Mesendoderm (in vitro differentiated cells): ENCODE measurements at regions not wholly inside any gene's neighbourhood (a gene's known extent, or its start where the extent isn't known, plus 50 kb on each side); places are given as distances from the start of the nearest gene placed in this dataset.
A peak's percentile ranks its signal among the peaks of the same experiment; 100 is the strongest.

ENCODE experiments used
- DNase-seq: peaks from one replicate; pipeline ENCODE4 v3.0.0; 2013
- H2AK5ac ChIP-seq: 2 replicates; pipeline ENCODE4 v1.6.1; 2013; ENCODE audit warnings: low read length, inconsistent platforms
- H2BK120ac ChIP-seq: 2 replicates; pipeline ENCODE4 v1.6.1; 2013; ENCODE audit warnings: low read depth, mild to moderate bottlenecking, low read length, moderate library complexity, mixed read lengths
- H2BK15ac ChIP-seq: replicated peaks from 2 replicates; pipeline ENCODE4 v1.6.1; 2013; ENCODE audit warnings: low read depth, mild to moderate bottlenecking, moderate library complexity
- H2BK5ac ChIP-seq: 2 replicates; pipeline ENCODE4 v1.6.1; 2013; ENCODE audit warnings: low read length, inconsistent platforms
- H3K18ac ChIP-seq: 2 replicates; pipeline ENCODE4 v1.6.1; 2013; ENCODE audit warnings: mild to moderate bottlenecking, low read length, mixed read lengths
- H3K23ac ChIP-seq: one replicate; pipeline ENCODE4 v1.6.1; 2013; ENCODE audit warnings: low read length
- H3K27ac ChIP-seq: 2 replicates; pipeline ENCODE4 v1.5.1; 2013; ENCODE audit warnings: low read depth, mild to moderate bottlenecking, inconsistent platforms, low read length, moderate library complexity
- H3K27me3 ChIP-seq: 2 replicates; pipeline ENCODE4 v1.6.1; 2013; ENCODE audit warnings: low read length, control low read depth, mild to moderate bottlenecking, inconsistent platforms; ENCODE audit not compliant: insufficient read depth, poor library complexity
- H3K36me3 ChIP-seq: 2 replicates; pipeline ENCODE4 v1.6.1; 2013; ENCODE audit warnings: low read length, inconsistent platforms; ENCODE audit not compliant: control insufficient read depth, insufficient read depth
- H3K4ac ChIP-seq: one replicate; pipeline ENCODE4 v1.6.1; 2013; ENCODE audit warnings: low read depth, mild to moderate bottlenecking, low read length, moderate library complexity
- H3K4me1 ChIP-seq: 2 replicates; pipeline ENCODE4 v1.6.1; 2013; ENCODE audit warnings: low read depth, low read length, inconsistent platforms; ENCODE audit not compliant: control insufficient read depth
- H3K4me2 ChIP-seq: 2 replicates; pipeline ENCODE4 v1.6.1; 2013; ENCODE audit warnings: low read length
- H3K4me3 ChIP-seq: 2 replicates; pipeline ENCODE4 v1.5.1; 2013; ENCODE audit warnings: mild to moderate bottlenecking, low read length
- H3K56ac ChIP-seq: one replicate; pipeline ENCODE4 v1.6.1; 2013; ENCODE audit warnings: low read length
- H3K79me1 ChIP-seq: 2 replicates; pipeline ENCODE4 v1.6.1; 2013; ENCODE audit warnings: low read length, inconsistent platforms
- H3K79me2 ChIP-seq: 2 replicates; pipeline ENCODE4 v1.6.1; 2013; ENCODE audit warnings: mild to moderate bottlenecking, low read length; ENCODE audit not compliant: control insufficient read depth, insufficient read depth
- H3K9ac ChIP-seq: 2 replicates; pipeline ENCODE4 v1.6.1; 2013; ENCODE audit warnings: low read length, inconsistent platforms
- H4K5ac ChIP-seq: one replicate; pipeline ENCODE4 v1.6.1; 2013; ENCODE audit warnings: low read length
- H4K8ac ChIP-seq: one replicate; pipeline ENCODE4 v1.6.1; 2013; ENCODE audit warnings: low read depth, mild to moderate bottlenecking, control low read depth, low read length, moderate library complexity
- WGBS: extraction: QIAGEN DNeasy Blood & Tissue Kit; methylation state at CpG from one replicate; pipeline ENCODE4 v1.1.7; 2013; ENCODE audit warnings: low lambda C conversion rate, missing lambda C conversion rate; ENCODE audit not compliant: insufficient coverage; ENCODE audit errors: extremely low coverage; 5-methylcytosine and 5-hydroxymethylcytosine counted together

DNA sequence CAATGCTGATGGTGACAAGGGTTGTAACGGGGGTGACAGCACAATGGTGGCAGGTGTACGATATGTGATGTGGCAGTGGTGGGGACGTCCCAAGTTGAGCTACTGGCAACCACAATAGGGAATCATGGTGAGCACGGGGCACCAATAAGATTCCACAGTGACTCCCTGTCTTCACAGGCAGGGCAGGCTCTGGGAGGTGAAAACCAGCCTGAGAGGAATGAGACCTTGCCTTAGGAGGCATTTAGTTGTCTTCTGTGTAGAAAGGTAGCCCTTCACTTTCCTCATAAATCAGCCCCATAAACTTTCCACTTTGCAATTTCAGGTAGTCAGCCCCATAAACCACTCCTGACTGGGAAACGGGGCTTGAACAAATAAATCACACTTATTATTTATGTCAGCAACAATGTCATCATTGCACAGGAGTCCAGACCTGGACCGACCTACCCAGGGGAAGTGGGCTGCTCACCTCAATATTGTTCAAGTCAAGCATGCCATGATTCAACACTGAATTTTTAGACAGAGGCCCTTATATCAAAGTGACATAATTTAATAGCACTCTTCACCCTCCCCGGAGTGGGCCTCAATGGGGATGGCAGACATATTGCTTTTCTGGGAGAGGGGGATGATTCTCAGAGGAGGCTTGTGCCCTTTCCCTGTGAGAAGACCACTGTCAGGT lies 150.8 kb downstream of the CDC5L start:
- no peak overlapping the region for H2BK15ac ChIP-seq
- H3K4ac ChIP-seq: no peak overlapping the region
- H3K23ac ChIP-seq: no peak overlapping the region
- no peaks in the 10 kb centered on the region for H3K27me3 ChIP-seq
- no peak overlapping the region for H3K27ac ChIP-seq
- H3K79me2 ChIP-seq: no peaks in the 10 kb centered on the region
- no peak overlapping the region for H3K9ac ChIP-seq
- no peaks in the 10 kb centered on the region for H3K79me1 ChIP-seq
- no peak overlapping the region for H3K4me2 ChIP-seq
- no peak overlapping the region for H2BK5ac ChIP-seq
- no peak overlapping the region for H4K5ac ChIP-seq
- H3K4me1 ChIP-seq: peaks cover 11% of the 10 kb centered on the region
- DNase-seq: no peak
- H3K56ac ChIP-seq: no peak overlapping the region
- whole genome bisulfite sequencing: no CpG with 5 or more reads among the region's 7 CpGs
- H2BK120ac ChIP-seq: no peak overlapping the region
- no peak overlapping the region for H2AK5ac ChIP-seq
- H4K8ac ChIP-seq: no peak overlapping the region
- H3K4me3 ChIP-seq: no peak overlapping the region
- H3K18ac ChIP-seq: no peak overlapping the region
- H3K36me3 ChIP-seq: no peaks in the 10 kb centered on the region

DNA sequence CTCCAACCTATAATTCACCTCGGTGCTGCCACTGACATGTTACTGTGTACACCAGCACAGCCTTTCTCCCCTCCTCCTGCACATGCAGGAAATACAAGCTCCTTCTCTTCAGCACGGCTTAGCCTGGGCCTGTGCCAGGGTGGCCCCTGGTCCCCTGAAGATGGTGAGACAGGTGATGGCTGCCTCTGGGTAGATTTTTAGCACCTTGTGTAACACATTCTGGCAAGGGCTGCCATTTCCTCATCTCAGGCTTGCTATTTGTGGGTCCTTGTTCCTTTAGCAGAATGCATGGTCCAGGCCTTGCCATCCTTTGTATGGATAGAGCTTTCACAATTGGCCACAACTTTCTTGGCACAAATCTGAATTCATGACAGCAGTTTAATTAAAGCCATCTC lies 151.3 kb downstream of the CDC5L start:
- WGBS: no CpG with 5 or more reads among the region's 2 CpGs
- no peak overlapping the region for H3K4me2 ChIP-seq
- no peak for DNase-seq
- H4K5ac ChIP-seq: no peak overlapping the region
- H2BK5ac ChIP-seq: no peak overlapping the region
- H2BK120ac ChIP-seq: no peak overlapping the region
- H3K27ac ChIP-seq: no peak overlapping the region
- no peaks in the 10 kb centered on the region for H3K36me3 ChIP-seq
- no peaks in the 10 kb centered on the region for H3K79me1 ChIP-seq
- H3K27me3 ChIP-seq: no peaks in the 10 kb centered on the region
- H3K4ac ChIP-seq: no peak overlapping the region
- H3K4me3 ChIP-seq: no peak overlapping the region
- no peak overlapping the region for H3K9ac ChIP-seq
- no peaks in the 10 kb centered on the region for H3K79me2 ChIP-seq
- H3K56ac ChIP-seq: no peak overlapping the region
- H3K4me1 ChIP-seq: peaks cover 8% of the 10 kb centered on the region
- no peak overlapping the region for H2BK15ac ChIP-seq
- H2AK5ac ChIP-seq: no peak overlapping the region
- no peak overlapping the region for H3K23ac ChIP-seq
- H4K8ac ChIP-seq: no peak overlapping the region
- H3K18ac ChIP-seq: no peak overlapping the region

GRCh38 chr6:44539701-44540355 lies 152.3 kb downstream of the CDC5L start:
- Histone ChIP-seq H3K4me2 (no peak overlapping the region), H2BK120ac (no peak overlapping the region), H3K79me1 (no peaks in the 10 kb centered on the region), H4K8ac (no peak overlapping the region), H3K18ac (no peak overlapping the region), H3K9ac (no peak overlapping the region), H3K27ac (no peak overlapping the region), H2BK15ac (no peak overlapping the region), H3K79me2 (no peaks in the 10 kb centered on the region), H3K36me3 (no peaks in the 10 kb centered on the region), H3K4me3 (no peak overlapping the region), H3K23ac (no peak overlapping the region), H3K4ac (no peak overlapping the region), H2BK5ac (no peak overlapping the region), H3K4me1 (peaks cover 8% of the 10 kb centered on the region), H4K5ac (no peak overlapping the region), H2AK5ac (no peak overlapping the region), H3K56ac (no peak overlapping the region), H3K27me3 (no peaks in the 10 kb centered on the region)
- DNase-seq: no peak
- no CpG with 5 or more reads among the region's 3 CpGs for WGBS

DNA sequence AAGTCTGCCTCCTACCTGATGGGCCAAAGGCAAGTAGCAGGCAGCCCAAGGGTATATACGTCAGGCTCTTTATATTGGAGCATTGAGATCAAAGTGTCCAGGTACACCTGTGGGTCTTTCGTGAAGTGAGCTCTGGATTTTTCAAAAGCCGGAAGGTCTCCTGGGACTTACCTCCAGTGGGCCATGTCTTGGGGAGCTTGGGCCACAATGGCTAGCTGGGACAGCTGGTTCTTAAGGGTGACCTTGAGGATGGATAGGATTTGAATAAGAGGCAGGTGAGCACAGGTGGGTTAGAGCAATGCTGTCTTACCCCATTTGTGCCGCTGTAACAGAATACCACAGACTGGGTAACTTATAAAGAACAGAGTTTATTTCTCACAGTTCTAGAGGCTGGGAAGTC lies 153.4 kb downstream of the CDC5L start:
- Histone ChIP-seq H2BK5ac (no peak overlapping the region), H3K27ac (no peak overlapping the region), H3K4ac (no peak overlapping the region), H3K36me3 (no peaks in the 10 kb centered on the region), H3K4me3 (no peak overlapping the region), H3K4me2 (no peak overlapping the region), H3K79me2 (no peaks in the 10 kb centered on the region), H3K4me1 (peaks cover 8% of the 10 kb centered on the region), H3K79me1 (no peaks in the 10 kb centered on the region), H3K23ac (no peak overlapping the region), H3K9ac (no peak overlapping the region), H2BK120ac (no peak overlapping the region), H4K5ac (no peak overlapping the region), H3K18ac (peak overlapping the region; percentile 40), H4K8ac (peak overlapping the region; percentile 42), H2AK5ac (no peak overlapping the region), H2BK15ac (no peak overlapping the region), H3K56ac (no peak overlapping the region), H3K27me3 (no peaks in the 10 kb centered on the region)
- DNase-seq: no peak
- no CpG with 5 or more reads among the region's 4 CpGs for WGBS

DNA sequence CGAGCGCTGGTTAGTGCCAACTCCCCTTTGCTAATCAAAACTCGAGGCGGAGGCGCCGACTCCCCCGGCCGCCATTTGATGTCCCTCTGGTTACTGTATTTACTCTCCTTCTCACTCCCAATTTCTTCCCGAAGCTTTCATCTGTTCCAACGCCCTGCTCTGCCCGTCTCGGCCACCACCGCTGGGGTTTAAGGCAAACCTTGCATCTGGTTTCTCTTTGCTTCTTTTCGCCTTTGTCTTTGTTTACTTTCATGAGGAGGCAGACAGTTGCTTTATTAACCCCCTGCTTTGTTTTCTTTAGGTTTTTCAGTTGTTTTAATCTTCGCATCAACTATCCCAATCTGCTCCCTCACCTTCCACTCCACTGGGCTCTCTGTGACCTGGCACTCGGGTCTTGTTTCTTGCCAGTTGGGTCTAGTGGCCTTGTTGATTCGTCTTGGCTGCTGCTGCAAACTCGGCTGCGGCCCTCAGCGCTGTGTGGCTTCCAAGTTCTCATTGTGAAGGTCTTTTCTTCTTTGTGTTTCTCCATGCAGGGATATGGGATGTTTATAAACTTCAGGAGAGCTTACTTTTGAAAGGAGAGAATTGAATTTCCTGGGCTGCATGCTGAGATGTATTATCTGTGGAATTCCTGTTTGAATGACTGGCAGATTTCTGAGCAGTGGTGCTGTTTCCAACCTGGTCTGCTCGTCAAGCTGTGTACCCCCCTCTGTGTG lies 155.1 kb downstream of the CDC5L start:
- H3K4me2 ChIP-seq: no peak overlapping the region
- peak overlapping the region; percentile 91 for H3K27ac ChIP-seq
- H3K27me3 ChIP-seq: no peaks in the 10 kb centered on the region

More for the DNA sequence above, 155.1 kb downstream of the CDC5L start:
- H3K4me3 ChIP-seq: no peak overlapping the region
- peak overlapping the region; percentile 75 for H2BK15ac ChIP-seq
- peak overlapping the region; percentile 60 for H2BK5ac ChIP-seq
- peak overlapping the region; percentile 78 for H3K56ac ChIP-seq
- H3K18ac ChIP-seq: peak overlapping the region; percentile 10
- peaks cover 8% of the 10 kb centered on the region for H3K4me1 ChIP-seq
- H2BK120ac ChIP-seq: peak overlapping the region; percentile 35
- peak overlapping the region; percentile 91 for H3K4ac ChIP-seq
- no peaks in the 10 kb centered on the region for H3K36me3 ChIP-seq
- no peak overlapping the region for H4K8ac ChIP-seq
- H3K23ac ChIP-seq: no peak overlapping the region
- H4K5ac ChIP-seq: no peak overlapping the region
- no CpG with 5 or more reads among the region's 21 CpGs for WGBS
- H3K79me2 ChIP-seq: no peaks in the 10 kb centered on the region
- no peak overlapping the region for H2AK5ac ChIP-seq
- H3K79me1 ChIP-seq: no peaks in the 10 kb centered on the region
- H3K9ac ChIP-seq: no peak overlapping the region
- peak; percentile 83 for DNase-seq
